OCI-LY3 (cell line): ENCODE measurements at regions not wholly inside any gene's neighbourhood (a gene's known extent, or its start where the extent isn't known, plus 50 kb on each side); places are given as distances from the start of the nearest gene placed in this dataset.

ENCODE experiments used
- H2AFZ ChIP-seq: fragments of 200-600, 300-600 bp; shearing (Covaris generic); 2 replicates; pipeline ENCODE4 v1.6.0; 2014; ENCODE audit warnings: antibody characterized with exemption, low read depth, low read length
- H3K27ac ChIP-seq: fragments of 200-600, 300-600 bp; sonication (generic); 2 replicates; pipeline ENCODE4 v1.5.1; 2014; ENCODE audit warnings: mild to moderate bottlenecking, low read length, moderate library complexity, mixed read lengths
- H3K27me3 ChIP-seq: fragments of 200-600, 300-600 bp; sonication (generic); 2 replicates; pipeline ENCODE4 v1.6.1; 2014; ENCODE audit warnings: low read depth, low read length, mixed read lengths
- H3K36me3 ChIP-seq: fragments of 200-600, 300-600 bp; sonication (generic); replicated peaks from 2 replicates; pipeline ENCODE3; 2014; ENCODE audit warnings: low read depth, low read length, mixed read lengths
- H3K4me1 ChIP-seq: fragments of 300-600, 200-600 bp; sonication (generic); 2 replicates; pipeline ENCODE4 v1.6.1; 2014; ENCODE audit warnings: low read length, mixed read lengths
- H3K4me2 ChIP-seq: fragments of 200-600, 300-600 bp; sonication (generic); 2 replicates; pipeline ENCODE4 v1.6.1; 2014; ENCODE audit warnings: low read length, mixed read lengths
- H3K4me3 ChIP-seq: fragments of 300-600, 200-600 bp; sonication (generic); 2 replicates; pipeline ENCODE4 v1.5.1; 2014; ENCODE audit warnings: antibody characterized with exemption, mild to moderate bottlenecking, low read length, moderate library complexity
- H3K79me2 ChIP-seq: fragments of 300-600, 200-600 bp; shearing (Covaris generic); 2 replicates; pipeline ENCODE4 v1.6.1; 2014; ENCODE audit warnings: mild to moderate bottlenecking, low read length, mixed read lengths
- H3K9ac ChIP-seq: fragments of 300-600, 200-600 bp; shearing (Covaris generic); 2 replicates; pipeline ENCODE4 v1.6.0; 2014; ENCODE audit warnings: mild to moderate bottlenecking, low read length, moderate library complexity
- H3K9me3 ChIP-seq: fragments of 200-600, 300-600 bp; shearing (Covaris generic); 2 replicates; pipeline ENCODE4 v1.6.1; 2014; ENCODE audit warnings: low read length, mixed read lengths; ENCODE audit not compliant: insufficient read depth
- H4K20me1 ChIP-seq: fragments of 200-600, 300-600 bp; sonication (generic); 2 replicates; pipeline ENCODE4 v1.6.1; 2016; ENCODE audit warnings: low read length, mixed read lengths; ENCODE audit not compliant: insufficient read depth
- EZH2phosphoT487 ChIP-seq: fragments of 200-600 bp; shearing (Covaris generic); IDR thresholded peaks from 2 replicates; pipeline ENCODE4 v1.6.1; 2018; ENCODE audit warnings: antibody characterized with exemption, mixed run types, low read depth
- TF ChIP-seq, protein P1 (sequence below): fragments of 200-600, 300-600 bp; sonication (generic); IDR thresholded peaks from 2 replicates; pipeline ENCODE4 v1.5.1; 2014; ENCODE audit warnings: antibody characterized with exemption, low read length, low read depth

DNA sequence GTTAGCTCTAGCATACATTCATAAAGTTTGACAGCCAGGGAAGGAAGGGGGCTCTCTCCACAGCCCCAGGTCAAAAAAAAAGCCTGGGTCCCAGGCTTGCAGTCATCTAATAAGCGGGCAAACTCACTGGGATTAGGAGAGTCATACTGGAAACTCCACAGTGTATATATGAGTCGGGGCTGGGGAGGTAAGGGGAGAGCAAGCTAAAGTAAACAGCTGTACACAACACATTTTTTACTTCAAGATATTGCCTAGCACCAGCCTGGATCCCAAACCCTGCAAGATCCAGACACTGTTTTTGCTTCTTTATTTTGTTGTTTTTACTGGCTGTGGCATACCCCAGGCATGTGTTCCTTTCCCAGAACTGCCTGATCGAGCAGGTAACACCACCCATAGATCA is 291.3 kb upstream of the TANK start:
- no peak overlapping the region for H3K4me3 ChIP-seq
- no peaks in the 10 kb centered on the region for H3K27me3 ChIP-seq
- no peaks in the 10 kb centered on the region for H3K36me3 ChIP-seq
- H3K4me1 ChIP-seq = no peaks in the 10 kb centered on the region
- no peaks in the 10 kb centered on the region for H3K9me3 ChIP-seq
- no peaks in the 10 kb centered on the region for H4K20me1 ChIP-seq
- TF ChIP-seq EZH2phosphoT487 = no peak
- TF ChIP-seq, protein P1, sequence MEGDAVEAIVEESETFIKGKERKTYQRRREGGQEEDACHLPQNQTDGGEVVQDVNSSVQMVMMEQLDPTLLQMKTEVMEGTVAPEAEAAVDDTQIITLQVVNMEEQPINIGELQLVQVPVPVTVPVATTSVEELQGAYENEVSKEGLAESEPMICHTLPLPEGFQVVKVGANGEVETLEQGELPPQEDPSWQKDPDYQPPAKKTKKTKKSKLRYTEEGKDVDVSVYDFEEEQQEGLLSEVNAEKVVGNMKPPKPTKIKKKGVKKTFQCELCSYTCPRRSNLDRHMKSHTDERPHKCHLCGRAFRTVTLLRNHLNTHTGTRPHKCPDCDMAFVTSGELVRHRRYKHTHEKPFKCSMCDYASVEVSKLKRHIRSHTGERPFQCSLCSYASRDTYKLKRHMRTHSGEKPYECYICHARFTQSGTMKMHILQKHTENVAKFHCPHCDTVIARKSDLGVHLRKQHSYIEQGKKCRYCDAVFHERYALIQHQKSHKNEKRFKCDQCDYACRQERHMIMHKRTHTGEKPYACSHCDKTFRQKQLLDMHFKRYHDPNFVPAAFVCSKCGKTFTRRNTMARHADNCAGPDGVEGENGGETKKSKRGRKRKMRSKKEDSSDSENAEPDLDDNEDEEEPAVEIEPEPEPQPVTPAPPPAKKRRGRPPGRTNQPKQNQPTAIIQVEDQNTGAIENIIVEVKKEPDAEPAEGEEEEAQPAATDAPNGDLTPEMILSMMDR = no peak
- H3K27ac ChIP-seq = no peak overlapping the region
- no peak overlapping the region for H3K4me2 ChIP-seq
- H2AFZ ChIP-seq = no peak overlapping the region
- H3K9ac ChIP-seq = no peak overlapping the region
- no peaks in the 10 kb centered on the region for H3K79me2 ChIP-seq

DNA sequence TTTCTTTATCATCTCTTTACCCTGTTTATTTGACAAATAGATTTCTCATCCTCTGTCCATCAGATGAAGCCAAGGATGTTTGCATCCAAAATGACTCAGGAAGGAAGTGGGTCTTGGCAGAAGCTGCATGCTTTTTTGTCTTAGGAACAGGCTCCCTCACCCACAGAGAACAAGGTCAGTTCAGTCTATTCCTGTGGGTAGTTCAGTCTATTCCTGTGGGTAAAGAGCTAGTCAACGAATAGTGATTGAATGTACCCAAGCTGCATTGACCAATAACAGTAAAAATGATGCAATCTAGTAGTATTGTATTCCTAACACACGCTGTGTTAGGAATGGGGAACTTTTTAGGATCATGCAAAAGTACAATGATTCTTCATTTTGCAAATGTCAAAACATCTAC is 290.8 kb upstream of the TANK start:
- H3K4me3 ChIP-seq = no peak overlapping the region
- H3K9me3 ChIP-seq = no peaks in the 10 kb centered on the region
- no peaks in the 10 kb centered on the region for H3K36me3 ChIP-seq
- no peak overlapping the region for H3K9ac ChIP-seq
- H4K20me1 ChIP-seq = no peaks in the 10 kb centered on the region
- no peak overlapping the region for H3K27ac ChIP-seq
- H3K4me1 ChIP-seq = no peaks in the 10 kb centered on the region
- no peaks in the 10 kb centered on the region for H3K27me3 ChIP-seq
- no peak for TF ChIP-seq EZH2phosphoT487
- TF ChIP-seq, protein P1 = no peak
- H2AFZ ChIP-seq = no peak overlapping the region
- no peak overlapping the region for H3K4me2 ChIP-seq
- no peaks in the 10 kb centered on the region for H3K79me2 ChIP-seq

DNA sequence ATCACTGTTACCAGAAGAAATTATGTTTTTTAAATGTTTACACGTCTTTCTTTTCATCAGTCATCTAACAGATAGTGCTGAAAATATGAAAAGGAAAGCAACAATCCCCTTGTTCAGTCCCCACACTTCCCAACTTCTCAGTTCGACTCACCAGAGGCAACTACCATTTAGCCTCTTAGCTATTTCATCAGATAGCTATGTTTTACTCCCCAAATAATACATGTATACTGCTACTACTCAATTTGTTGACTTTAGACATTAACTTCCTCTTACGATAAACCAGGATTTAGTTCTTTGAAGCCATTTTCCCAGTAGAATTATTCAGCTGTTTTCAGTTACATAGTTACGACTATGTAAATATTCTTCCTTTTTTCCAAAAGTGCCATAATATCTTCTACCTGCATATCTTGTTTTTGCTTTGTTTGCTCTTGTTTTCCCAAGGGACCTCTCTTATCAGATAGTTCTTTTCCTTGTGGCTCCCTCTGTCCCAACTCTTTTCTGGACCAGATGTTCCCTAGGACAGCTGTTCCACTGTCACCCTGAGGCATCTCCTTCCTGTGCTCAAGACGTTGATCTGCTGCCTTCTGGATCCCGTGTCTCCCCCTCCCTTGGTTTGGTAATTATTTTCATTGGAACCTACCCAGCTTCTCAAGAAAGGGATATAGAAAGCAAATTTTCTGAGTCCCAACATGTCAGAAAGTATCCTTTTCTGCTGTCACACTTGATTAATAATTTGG is 289.3 kb upstream of the TANK start:
- Histone ChIP-seq H2AFZ (no peak overlapping the region), H3K79me2 (no peaks in the 10 kb centered on the region), H3K36me3 (no peaks in the 10 kb centered on the region), H3K27me3 (no peaks in the 10 kb centered on the region), H3K4me2 (no peak overlapping the region), H3K4me3 (no peak overlapping the region), H3K27ac (no peak overlapping the region), H3K9me3 (no peaks in the 10 kb centered on the region), H3K9ac (no peak overlapping the region), H4K20me1 (no peaks in the 10 kb centered on the region), H3K4me1 (no peaks in the 10 kb centered on the region)
- no peak for TF ChIP-seq EZH2phosphoT487
- TF ChIP-seq, protein P1 = no peak

DNA sequence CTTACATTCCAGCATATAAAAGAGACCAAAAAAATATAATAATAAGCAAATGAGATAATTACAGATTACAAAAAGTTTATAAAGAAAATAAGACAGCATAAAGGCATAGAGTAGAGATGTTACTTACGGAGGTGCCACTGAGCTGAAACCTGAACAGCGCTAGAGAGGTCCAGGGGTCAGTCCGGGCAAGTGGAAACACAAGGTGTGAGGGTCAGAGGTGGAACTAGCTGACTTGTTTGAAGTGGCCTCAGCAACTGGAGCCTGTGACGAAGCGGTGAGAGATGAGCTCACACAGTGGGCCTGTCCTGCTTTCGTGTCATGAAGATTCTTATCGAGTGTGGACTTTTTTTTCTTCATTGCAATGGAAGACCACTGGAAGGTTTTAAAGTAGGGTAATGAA is 288.3 kb upstream of the TANK start:
- H3K36me3 ChIP-seq = no peaks in the 10 kb centered on the region
- no peaks in the 10 kb centered on the region for H4K20me1 ChIP-seq
- H3K79me2 ChIP-seq = no peaks in the 10 kb centered on the region
- H3K4me3 ChIP-seq = no peak overlapping the region
- TF ChIP-seq, protein P1 = no peak
- TF ChIP-seq EZH2phosphoT487 = no peak
- no peak overlapping the region for H3K27ac ChIP-seq
- no peak overlapping the region for H2AFZ ChIP-seq
- H3K4me2 ChIP-seq = no peak overlapping the region
- H3K27me3 ChIP-seq = no peaks in the 10 kb centered on the region
- no peaks in the 10 kb centered on the region for H3K4me1 ChIP-seq
- no peak overlapping the region for H3K9ac ChIP-seq
- H3K9me3 ChIP-seq = no peaks in the 10 kb centered on the region
